Mucosa of descending colon (tissue), 3 donors: ENCODE measurements at regions not wholly inside any gene's neighbourhood (a gene's known extent, or its start where the extent isn't known, plus 50 kb on each side); places are given as distances from the start of the nearest gene placed in this dataset.

Experiments
- ATAC-seq: fragments of 200-7000 bp; cut with Tn5 transposase; one replicate; pipeline ENCODE4 v1.9.1; 2020; ENCODE audit warnings: mild to moderate bottlenecking, moderate library complexity
- DNase-seq, 3 donors: peaks; one replicate each; pipeline ENCODE4 v3.0.0-alpha.2; 2020
- H3K36me3 ChIP-seq: fragments of 200-600 bp; one replicate; pipeline ENCODE4 v1.8.0; 2021; ENCODE audit warnings: low read depth, mild to moderate bottlenecking
- H3K4me1 ChIP-seq: fragments of 200-600 bp; one replicate; pipeline ENCODE4 v1.8.0; 2021; ENCODE audit warnings: low read depth, mild to moderate bottlenecking
- H3K4me3 ChIP-seq: fragments of 200-600 bp; one replicate; pipeline ENCODE4 v1.8.0; 2021; ENCODE audit warnings: mild to moderate bottlenecking
- H3K9me3 ChIP-seq: fragments of 200-600 bp; one replicate; pipeline ENCODE4 v1.8.0; 2021; ENCODE audit warnings: mild to moderate bottlenecking
- CTCF ChIP-seq: fragments of 200-600 bp; IDR thresholded peaks from one replicate; pipeline ENCODE4 v1.8.0; 2022; ENCODE audit warnings: antibody characterized with exemption, mild to moderate bottlenecking
- intact Hi-C, 2 donors: fragments of 100-400 bp; cut with DNase I in 1 of 2; cut with micrococcal nuclease in 1 of 2; formaldehyde crosslinking; loops; one replicate each; pipeline versions ENCODE4 v1.11.0 to v1.11.1; 2022; cut with DNase I, micrococcal nuclease
- donor health status: DM: no; HTN: no; CAD: no; lungs with moderate emphysema.
- donor health status: DM: no; HTN: no; CAD: no.
- donor health status: DM: no; HTN: yes; CAD: no.

DNA sequence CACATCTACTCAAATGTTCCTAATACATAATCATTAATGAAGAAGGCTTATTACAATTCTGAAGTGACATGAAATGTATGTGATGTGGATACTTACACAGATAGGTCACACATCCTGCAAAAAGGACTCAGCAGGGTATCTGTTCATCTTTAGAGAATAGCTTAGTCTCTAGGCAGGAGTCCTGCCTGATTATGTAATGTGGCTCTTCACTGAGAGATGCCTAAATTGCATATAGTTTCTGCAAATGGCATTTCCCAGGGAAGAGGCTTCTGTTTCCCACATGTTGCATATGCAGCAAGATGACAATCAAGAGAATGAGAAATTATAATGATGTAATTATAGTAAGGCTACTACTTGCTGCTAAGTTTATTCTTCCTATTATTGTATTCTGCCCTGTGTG, 58.8 kb upstream of the SLC36A4 start:
- no peak overlapping the region for H3K4me3 ChIP-seq
- no peaks in the 10 kb centered on the region for H3K4me1 ChIP-seq
- no peaks in the 10 kb centered on the region for H3K36me3 ChIP-seq
- ATAC-seq = no peak
- no peak for DNase-seq
- intact Hi-C loops = loop anchor here in 1 of 2 donors (10.0 kb wide), 1 partner anchor 58 kb away; no protein-coding TSS in a partner anchor
- no peak for TF ChIP-seq CTCF
- H3K9me3 ChIP-seq = peaks cover 10% of the 10 kb centered on the region

GRCh38 chr11:93267383-93267782, 63.2 kb upstream of the DEUP1 start:
- ATAC-seq = no peak
- TF ChIP-seq CTCF = no peak

GRCh38 chr11:93268287-93269040, 62.1 kb upstream of the DEUP1 start:
- no peak for ATAC-seq
- DNase-seq = no peak
- Histone ChIP-seq H3K4me1 (no peaks in the 10 kb centered on the region), H3K4me3 (no peak overlapping the region), H3K9me3 (no peaks in the 10 kb centered on the region), H3K36me3 (no peaks in the 10 kb centered on the region)
- intact Hi-C loops = no loop called here
- no peak for TF ChIP-seq CTCF

More at GRCh38 chr11:93267383-93267782, 63.2 kb upstream of the DEUP1 start:
- DNase-seq = no peak
- intact Hi-C loops = no loop called here
- Histone ChIP-seq H3K4me1 (no peaks in the 10 kb centered on the region), H3K36me3 (no peaks in the 10 kb centered on the region), H3K4me3 (no peak overlapping the region), H3K9me3 (no peaks in the 10 kb centered on the region)

DNA sequence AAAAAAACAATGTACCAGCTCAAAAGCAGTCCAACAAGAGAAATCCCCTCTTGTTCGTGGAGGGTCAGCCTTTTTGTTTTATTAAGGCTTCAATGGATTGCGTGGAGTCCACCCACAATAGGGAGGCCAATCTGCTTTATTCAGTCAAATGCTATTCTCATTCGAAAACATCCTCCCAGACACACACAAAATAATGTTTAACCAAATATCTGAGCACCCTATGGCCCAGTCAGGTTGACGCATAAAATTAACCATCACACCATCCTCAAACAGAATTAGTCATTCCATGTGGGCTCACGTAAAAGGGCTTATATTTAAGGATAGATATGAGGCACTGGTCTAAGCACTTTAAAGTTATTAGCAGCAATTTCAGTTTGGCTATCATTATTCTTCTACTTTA, 58.9 kb upstream of the DEUP1 start:
- no peak for TF ChIP-seq CTCF
- Histone ChIP-seq H3K9me3 (no peaks in the 10 kb centered on the region), H3K36me3 (no peaks in the 10 kb centered on the region), H3K4me3 (no peak overlapping the region), H3K4me1 (no peaks in the 10 kb centered on the region)
- intact Hi-C loops = no loop called here
- DNase-seq = no peak
- ATAC-seq = no peak

DNA sequence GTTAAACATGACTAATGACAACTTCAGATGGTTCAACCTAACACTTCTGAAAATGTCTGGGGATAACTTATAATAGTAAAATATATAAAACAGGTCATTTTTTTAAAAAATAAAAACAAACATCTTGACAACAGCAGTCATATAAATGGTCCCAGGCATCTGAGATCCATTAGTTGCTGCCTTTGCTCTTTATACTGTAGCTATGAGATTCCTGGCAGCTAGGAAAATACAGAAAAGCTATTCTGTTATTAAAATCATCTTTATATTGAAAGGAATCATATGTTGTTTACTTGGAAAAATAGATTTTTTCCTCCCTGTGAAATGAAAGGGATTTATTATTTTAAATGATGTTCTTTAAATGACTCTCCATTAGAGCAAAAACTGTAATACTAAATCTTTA, 55.7 kb upstream of the DEUP1 start:
- intact Hi-C loops = no loop called here
- no peak for DNase-seq
- TF ChIP-seq CTCF = no peak

More for the DNA sequence above, 55.7 kb upstream of the DEUP1 start:
- no peak overlapping the region for H3K4me3 ChIP-seq
- no peaks in the 10 kb centered on the region for H3K4me1 ChIP-seq
- H3K9me3 ChIP-seq = no peaks in the 10 kb centered on the region
- no peaks in the 10 kb centered on the region for H3K36me3 ChIP-seq
- no peak for ATAC-seq
